Mucosa of descending colon (tissue), 3 donors: ENCODE measurements at regions not wholly inside any gene's neighbourhood (a gene's known extent, or its start where the extent isn't known, plus 50 kb on each side); places are given as distances from the start of the nearest gene placed in this dataset.

Experiments
- ATAC-seq: fragments of 200-7000 bp; cut with Tn5 transposase; one replicate; pipeline ENCODE4 v1.9.1; 2020; ENCODE audit warnings: mild to moderate bottlenecking, moderate library complexity
- DNase-seq, 3 donors: peaks; one replicate each; pipeline ENCODE4 v3.0.0-alpha.2; 2020
- H3K36me3 ChIP-seq: fragments of 200-600 bp; one replicate; pipeline ENCODE4 v1.8.0; 2021; ENCODE audit warnings: low read depth, mild to moderate bottlenecking
- H3K4me1 ChIP-seq: fragments of 200-600 bp; one replicate; pipeline ENCODE4 v1.8.0; 2021; ENCODE audit warnings: low read depth, mild to moderate bottlenecking
- H3K4me3 ChIP-seq: fragments of 200-600 bp; one replicate; pipeline ENCODE4 v1.8.0; 2021; ENCODE audit warnings: mild to moderate bottlenecking
- H3K9me3 ChIP-seq: fragments of 200-600 bp; one replicate; pipeline ENCODE4 v1.8.0; 2021; ENCODE audit warnings: mild to moderate bottlenecking
- CTCF ChIP-seq: fragments of 200-600 bp; IDR thresholded peaks from one replicate; pipeline ENCODE4 v1.8.0; 2022; ENCODE audit warnings: antibody characterized with exemption, mild to moderate bottlenecking
- intact Hi-C, 2 donors: fragments of 100-400 bp; cut with DNase I in 1 of 2; cut with micrococcal nuclease in 1 of 2; formaldehyde crosslinking; loops; one replicate each; pipeline versions ENCODE4 v1.11.0 to v1.11.1; 2022; cut with DNase I, micrococcal nuclease
- donor health status: DM: no; HTN: no; CAD: no; lungs with moderate emphysema.
- donor health status: DM: no; HTN: no; CAD: no.
- donor health status: DM: no; HTN: yes; CAD: no.

GRCh38 chr1:193769651-193770050 is 583.2 kb upstream of the B3GALT2 start:
- no peak for DNase-seq
- Histone ChIP-seq H3K9me3 (peaks cover under 1% of the 10 kb centered on the region), H3K36me3 (no peaks in the 10 kb centered on the region), H3K4me3 (no peak overlapping the region), H3K4me1 (no peaks in the 10 kb centered on the region)
- no peak for ATAC-seq
- intact Hi-C loops = no loop called here
- no peak for TF ChIP-seq CTCF

- intact Hi-C loops = no loop called here
- Histone ChIP-seq H3K4me1 (no peaks in the 10 kb centered on the region), H3K4me3 (no peak overlapping the region), H3K36me3 (no peaks in the 10 kb centered on the region), H3K9me3 (no peaks in the 10 kb centered on the region)
- ATAC-seq (no peak), DNase-seq (no peak)
- no peak for TF ChIP-seq CTCF
Measured at GRCh38 chr1:193767886-193768285, 581.5 kb upstream of the B3GALT2 start.

GRCh38 chr1:193766329-193766728 is 579.9 kb upstream of the B3GALT2 start:
- no peak for TF ChIP-seq CTCF
- no peak overlapping the region for H3K4me3 ChIP-seq
- intact Hi-C loops = no loop called here
- no peaks in the 10 kb centered on the region for H3K4me1 ChIP-seq
- no peaks in the 10 kb centered on the region for H3K36me3 ChIP-seq
- no peaks in the 10 kb centered on the region for H3K9me3 ChIP-seq
- ATAC-seq = no peak
- DNase-seq = no peak

GRCh38 chr1:193763266-193763665 is 576.9 kb upstream of the B3GALT2 start:
- Histone ChIP-seq H3K4me1 (no peaks in the 10 kb centered on the region), H3K9me3 (no peaks in the 10 kb centered on the region), H3K36me3 (no peaks in the 10 kb centered on the region), H3K4me3 (no peak overlapping the region)
- no peak for DNase-seq
- TF ChIP-seq CTCF = no peak
- intact Hi-C loops = no loop called here
- no peak for ATAC-seq

- intact Hi-C loops = no loop called here
- no peak overlapping the region for H3K4me3 ChIP-seq
- no peaks in the 10 kb centered on the region for H3K9me3 ChIP-seq
- DNase-seq (no peak), ATAC-seq (no peak)
- no peaks in the 10 kb centered on the region for H3K36me3 ChIP-seq
- no peak for TF ChIP-seq CTCF
- no peaks in the 10 kb centered on the region for H3K4me1 ChIP-seq
Measured at GRCh38 chr1:193762236-193762635, 575.8 kb upstream of the B3GALT2 start.

GRCh38 chr1:193755441-193755840 is 569.0 kb upstream of the B3GALT2 start:
- no peaks in the 10 kb centered on the region for H3K9me3 ChIP-seq
- no peak for ATAC-seq
- intact Hi-C loops = no loop called here
- H3K36me3 ChIP-seq = no peaks in the 10 kb centered on the region
- H3K4me3 ChIP-seq = no peak overlapping the region
- no peak for TF ChIP-seq CTCF
- no peaks in the 10 kb centered on the region for H3K4me1 ChIP-seq
- DNase-seq = no peak
